DOHH2 (cell line): ENCODE measurements at regions not wholly inside any gene's neighbourhood (a gene's known extent, or its start where the extent isn't known, plus 50 kb on each side); places are given as distances from the start of the nearest gene placed in this dataset.

ENCODE experiments used
- H3F3A ChIP-seq: fragments of 200-600 bp; sonication (generic), shearing (Covaris generic); 2 replicates; pipeline ENCODE4 v1.6.0; 2016; ENCODE audit warnings: antibody characterized with exemption, mild to moderate bottlenecking; ENCODE audit not compliant: control insufficient read depth, insufficient read depth
- H3K27ac ChIP-seq: fragments of 200-600 bp; sonication (generic); 2 replicates; pipeline ENCODE4 v1.5.1; 2014; ENCODE audit warnings: low read depth, mild to moderate bottlenecking, low read length, moderate library complexity
- H3K27me3 ChIP-seq: fragments of 200-600 bp; sonication (generic); 2 replicates; pipeline ENCODE4 v1.6.1; 2014; ENCODE audit warnings: mild to moderate bottlenecking, low read length, mixed read lengths; ENCODE audit not compliant: control insufficient read depth
- H3K36me3 ChIP-seq: fragments of 200-600 bp; sonication (generic); 2 replicates; pipeline ENCODE4 v1.6.1; 2014; ENCODE audit warnings: mild to moderate bottlenecking, low read length, moderate library complexity, mixed read lengths; ENCODE audit not compliant: control insufficient read depth
- H3K4me1 ChIP-seq: fragments of 200-600 bp; sonication (generic); 2 replicates; pipeline ENCODE4 v1.6.1; 2014; ENCODE audit warnings: mild to moderate bottlenecking, low read length, mixed read lengths; ENCODE audit not compliant: control insufficient read depth
- H3K4me2 ChIP-seq: fragments of 200-600 bp; sonication (generic); 2 replicates; pipeline ENCODE4 v1.6.0; 2014; ENCODE audit warnings: mild to moderate bottlenecking, low read length, moderate library complexity
- H3K4me3 ChIP-seq: fragments of 200-600 bp; sonication (generic); 2 replicates; pipeline ENCODE4 v1.5.1; 2014; ENCODE audit warnings: mild to moderate bottlenecking, low read length, mixed read lengths
- H3K79me2 ChIP-seq: fragments of 200-600 bp; sonication (generic); 2 replicates; pipeline ENCODE4 v1.6.1; 2014; ENCODE audit warnings: mild to moderate bottlenecking, low read length, mixed read lengths; ENCODE audit not compliant: control insufficient read depth
- H3K9me2 ChIP-seq: fragments of 200-600 bp; sonication (generic); replicated peaks from 2 replicates; pipeline ENCODE4 v1.6.1; 2014; ENCODE audit warnings: mild to moderate bottlenecking, low read length, mixed read lengths; ENCODE audit not compliant: control insufficient read depth
- H3K9me3 ChIP-seq: fragments of 200-600 bp; sonication (generic); 2 replicates; pipeline ENCODE4 v1.6.1; 2014; ENCODE audit warnings: antibody characterized with exemption, low read length, mixed read lengths; ENCODE audit not compliant: control insufficient read depth, insufficient read depth
- H4K20me1 ChIP-seq: fragments of 200-600 bp; sonication (generic); 2 replicates; pipeline ENCODE4 v1.6.0; 2014; ENCODE audit warnings: low read depth, mild to moderate bottlenecking, antibody characterized with exemption, low read length, moderate library complexity; ENCODE audit not compliant: control insufficient read depth, insufficient read depth
- CTCF ChIP-seq: fragments of 200-600 bp; sonication (generic); IDR thresholded peaks from one replicate; pipeline ENCODE4 v1.5.1; 2014; ENCODE audit warnings: antibody characterized with exemption, mild to moderate bottlenecking, low read depth, low read length; ENCODE audit not compliant: poor library complexity, severe bottlenecking
- EZH2phosphoT487 ChIP-seq: fragments of 200-600 bp; sonication (generic); IDR thresholded peaks from 2 replicates; pipeline ENCODE4 v1.6.1; 2017; ENCODE audit warnings: borderline replicate concordance, mild to moderate bottlenecking, antibody characterized with exemption, low read length, moderate library complexity, mixed read lengths

- H4K20me1 ChIP-seq, result no peaks in the 10 kb centered on the region
Measured at GRCh38 chr14:46147452-46147851, 504.1 kb downstream of the RPL10L start.

GRCh38 chr14:46147024-46147423 lies 504.6 kb downstream of the RPL10L start:
- H3K9me3 ChIP-seq, result no peaks in the 10 kb centered on the region
- H3K4me2 ChIP-seq, result no peak overlapping the region
- no peak overlapping the region for H3K27ac ChIP-seq

More at GRCh38 chr14:46147452-46147851, 504.1 kb downstream of the RPL10L start:
- H3K4me2 ChIP-seq, result no peak overlapping the region
- H3K9me2 ChIP-seq, result no peaks in the 10 kb centered on the region
- H3K79me2 ChIP-seq, result no peaks in the 10 kb centered on the region
- no peaks in the 10 kb centered on the region for H3K27me3 ChIP-seq
- H3K36me3 ChIP-seq, result no peaks in the 10 kb centered on the region
- no peaks in the 10 kb centered on the region for H3K4me1 ChIP-seq
- H3K9me3 ChIP-seq, result no peaks in the 10 kb centered on the region
- no peak overlapping the region for H3K27ac ChIP-seq
- H3K4me3 ChIP-seq, result no peak overlapping the region
- TF ChIP-seq CTCF (no peak), EZH2phosphoT487 (no peak)
- no peaks in the 10 kb centered on the region for H3F3A ChIP-seq

GRCh38 chr14:46140445-46140844 lies 511.1 kb downstream of the RPL10L start:
- TF ChIP-seq CTCF, result no peak
- no peak for TF ChIP-seq EZH2phosphoT487
- no peak overlapping the region for H3K27ac ChIP-seq
- H3K4me1 ChIP-seq, result no peaks in the 10 kb centered on the region
- H3K4me2 ChIP-seq, result no peak overlapping the region
- H3K9me3 ChIP-seq, result no peaks in the 10 kb centered on the region
- no peak overlapping the region for H3K4me3 ChIP-seq
- no peaks in the 10 kb centered on the region for H3F3A ChIP-seq
- no peaks in the 10 kb centered on the region for H3K27me3 ChIP-seq
- H3K36me3 ChIP-seq, result no peaks in the 10 kb centered on the region
- H3K79me2 ChIP-seq, result no peaks in the 10 kb centered on the region
- H4K20me1 ChIP-seq, result no peaks in the 10 kb centered on the region
- no peaks in the 10 kb centered on the region for H3K9me2 ChIP-seq

More at GRCh38 chr14:46147024-46147423, 504.6 kb downstream of the RPL10L start:
- H3K79me2 ChIP-seq, result no peaks in the 10 kb centered on the region
- H4K20me1 ChIP-seq, result no peaks in the 10 kb centered on the region
- TF ChIP-seq EZH2phosphoT487 (no peak), CTCF (no peak)
- H3F3A ChIP-seq, result no peaks in the 10 kb centered on the region
- no peaks in the 10 kb centered on the region for H3K27me3 ChIP-seq
- H3K4me3 ChIP-seq, result no peak overlapping the region
- H3K36me3 ChIP-seq, result no peaks in the 10 kb centered on the region
- no peaks in the 10 kb centered on the region for H3K9me2 ChIP-seq
- H3K4me1 ChIP-seq, result no peaks in the 10 kb centered on the region

GRCh38 chr14:46139649-46140048 lies 511.9 kb downstream of the RPL10L start:
- Histone ChIP-seq H3K79me2 (no peaks in the 10 kb centered on the region), H3K27me3 (no peaks in the 10 kb centered on the region), H3K9me3 (no peaks in the 10 kb centered on the region), H3K27ac (no peak overlapping the region), H3K9me2 (no peaks in the 10 kb centered on the region), H3K4me3 (no peak overlapping the region), H3F3A (no peaks in the 10 kb centered on the region), H4K20me1 (no peaks in the 10 kb centered on the region), H3K36me3 (no peaks in the 10 kb centered on the region), H3K4me2 (no peak overlapping the region), H3K4me1 (no peaks in the 10 kb centered on the region)
- TF ChIP-seq EZH2phosphoT487, result no peak
